ENCODE measurements at regions not wholly inside any gene's neighbourhood (a gene's known extent, or its start where the extent isn't known, plus 50 kb on each side); places are given as distances from the start of the nearest gene placed in this dataset.

- TF ChIP-seq EZH2 (IDR thresholded peaks at IDR 0.05; ENCODE audit: low read depth, unreplicated experiment) (no peak), POLR2AphosphoS5 (IDR thresholded peaks at IDR 0.05; ENCODE audit: low read depth) (no peak), CREB1 (CRISPR knock-in tag; IDR thresholded peaks at IDR 0.05; ENCODE audit: low read depth) (no peak)
- TF ChIP-seq, protein P1, sequence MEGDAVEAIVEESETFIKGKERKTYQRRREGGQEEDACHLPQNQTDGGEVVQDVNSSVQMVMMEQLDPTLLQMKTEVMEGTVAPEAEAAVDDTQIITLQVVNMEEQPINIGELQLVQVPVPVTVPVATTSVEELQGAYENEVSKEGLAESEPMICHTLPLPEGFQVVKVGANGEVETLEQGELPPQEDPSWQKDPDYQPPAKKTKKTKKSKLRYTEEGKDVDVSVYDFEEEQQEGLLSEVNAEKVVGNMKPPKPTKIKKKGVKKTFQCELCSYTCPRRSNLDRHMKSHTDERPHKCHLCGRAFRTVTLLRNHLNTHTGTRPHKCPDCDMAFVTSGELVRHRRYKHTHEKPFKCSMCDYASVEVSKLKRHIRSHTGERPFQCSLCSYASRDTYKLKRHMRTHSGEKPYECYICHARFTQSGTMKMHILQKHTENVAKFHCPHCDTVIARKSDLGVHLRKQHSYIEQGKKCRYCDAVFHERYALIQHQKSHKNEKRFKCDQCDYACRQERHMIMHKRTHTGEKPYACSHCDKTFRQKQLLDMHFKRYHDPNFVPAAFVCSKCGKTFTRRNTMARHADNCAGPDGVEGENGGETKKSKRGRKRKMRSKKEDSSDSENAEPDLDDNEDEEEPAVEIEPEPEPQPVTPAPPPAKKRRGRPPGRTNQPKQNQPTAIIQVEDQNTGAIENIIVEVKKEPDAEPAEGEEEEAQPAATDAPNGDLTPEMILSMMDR (conservative IDR thresholded peaks at IDR 0.05; ENCODE audit: low read depth in 2 of 2), result no peak
These were observed 92.8 kb upstream of the DRD2 start for GRCh38 chr11:113567867-113568544.
